ENCODE measurements at regions not wholly inside any gene's neighbourhood (a gene's known extent, or its start where the extent isn't known, plus 50 kb on each side); places are given as distances from the start of the nearest gene placed in this dataset.

DNA sequence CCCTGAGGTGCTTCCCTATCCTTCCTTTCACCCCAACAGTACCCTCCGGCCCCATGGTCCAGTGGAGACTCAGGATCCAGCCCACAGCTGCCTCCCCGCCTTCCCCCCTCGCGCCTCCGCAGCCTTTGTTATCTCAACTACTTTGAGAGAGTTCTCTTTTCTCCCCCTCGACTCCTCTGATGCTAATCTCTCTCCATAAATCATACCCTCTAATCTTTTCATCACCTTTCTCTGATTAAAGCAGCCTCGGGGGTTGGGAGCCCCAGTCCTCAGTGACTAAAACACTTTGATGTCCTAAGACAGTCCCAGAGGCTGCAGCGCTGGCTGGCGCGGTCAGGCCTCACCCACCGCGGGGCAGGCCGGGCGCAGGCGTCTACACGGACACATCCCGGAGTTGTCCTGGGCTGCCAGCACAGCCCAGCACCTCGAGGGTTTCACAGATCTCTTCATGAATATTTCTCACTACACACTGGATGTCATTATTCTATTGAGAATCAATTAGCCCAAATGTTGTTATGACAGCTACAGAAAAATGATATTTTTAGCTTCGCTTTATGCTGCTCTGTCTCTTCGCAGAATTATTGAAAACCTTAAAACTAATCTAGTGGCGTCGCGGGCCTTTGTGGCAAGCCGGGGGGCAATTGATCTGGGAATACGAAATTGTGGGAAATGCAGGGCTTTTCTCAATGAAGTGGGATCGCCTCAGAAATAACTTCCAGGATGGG is 289.5 kb downstream of the RRAGC start:
- H3K27me3 ChIP-seq (ENCODE audit: low read depth, low read length): no peaks in the 10 kb centered on the region
- H3K9me3 ChIP-seq (ENCODE audit: control insufficient read depth in 1 of 2, low read length in 2 of 2): no peaks in the 10 kb centered on the region

DNA sequence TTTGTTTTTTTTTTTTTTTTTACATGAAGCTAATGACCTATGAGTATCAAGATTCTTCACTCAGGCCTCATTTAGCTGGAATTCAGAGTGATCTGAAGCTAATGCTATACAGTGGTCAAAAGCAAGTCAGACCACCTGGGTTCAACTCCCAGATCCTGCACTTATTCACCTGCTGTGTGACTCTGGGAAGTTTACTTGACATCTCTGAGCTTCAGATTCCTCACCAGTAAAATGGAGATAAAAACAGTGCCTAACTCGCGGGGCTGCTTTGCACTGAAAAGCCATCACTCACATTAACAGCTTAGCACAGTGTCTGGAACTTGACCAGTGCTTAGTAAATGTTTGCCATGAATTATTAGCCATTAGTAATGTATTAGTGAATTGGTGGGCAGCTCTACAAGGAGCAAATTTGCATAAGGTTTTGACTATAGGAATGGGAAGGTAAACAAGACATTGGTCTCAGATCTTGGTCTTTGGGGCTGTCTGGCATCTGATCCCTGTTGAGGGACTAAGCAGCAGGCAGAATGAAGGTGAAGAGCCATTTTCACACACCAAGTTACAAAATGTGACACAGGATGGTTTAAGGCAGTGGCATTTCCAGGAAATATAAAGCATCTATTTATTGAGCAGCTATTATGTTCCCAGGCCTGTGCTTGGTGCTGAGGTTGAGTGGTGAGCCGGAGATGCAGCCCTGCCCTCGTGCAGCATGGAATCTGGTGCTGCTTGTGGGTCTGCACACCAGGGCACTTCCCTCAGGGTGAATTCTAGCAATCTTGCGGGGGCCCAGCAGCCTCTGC is 291.3 kb downstream of the RRAGC start:
- H3K36me3 ChIP-seq (ENCODE audit: control insufficient read depth in 1 of 2, insufficient read depth in 2 of 2, low read length in 2 of 2): no peaks in the 10 kb centered on the region
- H3K9me3 ChIP-seq (ENCODE audit: control insufficient read depth in 1 of 2, low read length in 2 of 2): no peaks in the 10 kb centered on the region
- H3K4me1 ChIP-seq (ENCODE audit: control insufficient read depth in 1 of 2, insufficient read depth in 2 of 2, low read length in 2 of 2): peaks cover 0 to 6% of the 10 kb centered on the region in 2 donors
- no peaks in the 10 kb centered on the region for H3K27me3 ChIP-seq (ENCODE audit: low read depth, low read length)
- H3K27ac ChIP-seq (ENCODE audit: low read length): no peak overlapping the region
- H3K4me3 ChIP-seq (ENCODE audit: low read depth in 1 of 2, low read length in 2 of 2): no peak overlapping the region

More for the DNA sequence above, 289.5 kb downstream of the RRAGC start:
- Histone ChIP-seq H3K27ac (ENCODE audit: low read length) (no peak overlapping the region), H3K36me3 (ENCODE audit: control insufficient read depth in 1 of 2, insufficient read depth in 2 of 2, low read length in 2 of 2) (no peaks in the 10 kb centered on the region), H3K4me1 (ENCODE audit: control insufficient read depth in 1 of 2, insufficient read depth in 2 of 2, low read length in 2 of 2) (peaks cover 0 to 6% of the 10 kb centered on the region in 2 donors), H3K4me3 (ENCODE audit: low read depth in 1 of 2, low read length in 2 of 2) (no peak overlapping the region)

DNA sequence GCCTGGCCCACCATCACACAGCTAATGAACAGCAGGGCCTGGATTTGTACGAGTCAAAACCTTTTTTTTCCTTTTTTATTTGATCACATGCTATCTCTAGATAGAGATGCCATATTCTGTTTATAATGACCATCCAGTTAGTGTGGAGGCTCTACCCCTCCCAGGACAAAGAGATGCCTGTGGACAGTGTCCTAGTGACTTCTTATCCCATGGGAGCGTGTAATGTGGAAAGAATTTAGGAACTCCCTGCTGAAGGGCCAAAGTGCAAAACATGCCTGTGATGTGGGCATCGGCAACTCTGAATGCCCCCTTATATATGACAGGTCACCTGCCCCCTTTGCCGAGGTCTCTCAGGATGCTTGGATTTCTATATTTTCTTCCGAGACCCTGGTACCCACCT is 292.2 kb downstream of the RRAGC start:
- Histone ChIP-seq H3K9me3 (ENCODE audit: control insufficient read depth in 1 of 2, low read length in 2 of 2) (no peaks in the 10 kb centered on the region), H3K27me3 (ENCODE audit: low read depth, low read length) (no peaks in the 10 kb centered on the region)

DNA sequence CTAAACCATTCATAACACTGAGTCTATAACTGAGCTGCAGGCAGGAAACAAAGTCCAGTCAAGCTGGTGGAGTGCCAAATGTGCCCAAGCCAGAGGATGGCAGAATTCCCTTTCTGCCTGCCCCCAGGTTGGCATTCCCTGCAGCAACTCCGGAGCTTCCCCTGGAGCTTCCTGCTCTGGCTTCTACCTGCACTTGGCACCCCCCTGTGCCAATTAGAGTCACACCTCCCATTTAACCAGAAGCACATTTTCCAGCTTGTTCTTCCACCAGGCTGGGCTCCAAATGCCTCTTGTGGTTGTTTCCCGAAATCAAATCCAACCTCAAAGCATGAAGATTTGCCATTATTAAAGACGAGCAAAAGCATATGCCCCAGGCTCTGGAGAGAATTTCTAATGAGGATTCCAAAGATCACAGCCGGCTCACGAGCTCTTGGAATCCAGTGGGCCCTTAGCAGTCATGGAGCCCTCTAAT is 294.5 kb downstream of the RRAGC start:
- no peaks in the 10 kb centered on the region for H3K9me3 ChIP-seq (ENCODE audit: control insufficient read depth in 1 of 2, low read length in 2 of 2)

More for the DNA sequence above, 292.2 kb downstream of the RRAGC start:
- H3K4me3 ChIP-seq (ENCODE audit: low read depth in 1 of 2, low read length in 2 of 2): no peak overlapping the region
- H3K4me1 ChIP-seq (ENCODE audit: control insufficient read depth in 1 of 2, insufficient read depth in 2 of 2, low read length in 2 of 2): peaks cover 0 to 6% of the 10 kb centered on the region in 2 donors
- no peak overlapping the region for H3K27ac ChIP-seq (ENCODE audit: low read length)
- H3K36me3 ChIP-seq (ENCODE audit: control insufficient read depth in 1 of 2, insufficient read depth in 2 of 2, low read length in 2 of 2): no peaks in the 10 kb centered on the region

DNA sequence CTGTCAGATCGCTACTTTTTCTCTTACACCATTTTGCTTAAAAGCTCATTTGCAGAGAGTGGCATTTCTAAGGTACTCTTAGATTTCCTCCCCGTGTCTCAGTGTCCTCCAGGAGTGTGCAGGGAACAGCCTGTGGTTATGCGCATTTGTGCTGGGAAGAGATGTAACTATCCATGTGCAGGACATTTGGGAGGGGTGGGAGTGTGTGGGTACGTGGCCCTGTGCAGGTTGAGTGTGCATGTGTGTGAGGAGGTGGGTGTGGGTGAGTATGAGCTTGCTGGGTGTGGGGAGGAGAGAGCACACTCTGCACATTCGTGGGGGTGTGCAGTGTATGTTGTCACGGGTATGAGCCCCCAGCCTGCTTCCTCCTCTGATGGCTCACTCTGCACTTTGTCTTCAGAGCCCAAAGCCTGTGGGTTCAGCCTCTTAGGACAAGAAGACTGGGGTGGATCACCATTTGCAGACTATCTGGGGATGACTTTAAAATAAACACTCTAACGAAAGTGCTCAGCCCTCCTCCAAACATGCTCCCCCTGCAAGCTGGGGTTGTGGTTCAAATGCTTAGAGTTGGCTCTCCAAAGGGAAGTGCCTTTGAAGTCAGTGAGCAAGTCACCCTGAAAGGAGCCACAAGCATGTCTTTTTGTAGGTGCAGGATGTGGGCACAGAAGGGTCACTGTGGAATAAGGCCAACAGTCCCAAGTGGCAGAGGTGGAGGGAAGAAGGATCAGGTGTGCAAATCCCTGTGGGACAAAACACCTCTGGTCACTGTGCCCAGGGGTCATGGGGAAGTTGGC is 295.4 kb downstream of the RRAGC start:
- no peaks in the 10 kb centered on the region for H3K36me3 ChIP-seq (ENCODE audit: control insufficient read depth in 1 of 2, insufficient read depth in 2 of 2, low read length in 2 of 2)
- H3K9me3 ChIP-seq (ENCODE audit: control insufficient read depth in 1 of 2, low read length in 2 of 2): no peaks in the 10 kb centered on the region
- no peak overlapping the region for H3K4me3 ChIP-seq (ENCODE audit: low read depth in 1 of 2, low read length in 2 of 2)
- no peaks in the 10 kb centered on the region for H3K27me3 ChIP-seq (ENCODE audit: low read depth, low read length)
- no peak overlapping the region for H3K27ac ChIP-seq (ENCODE audit: low read length)
- peaks cover 0 to 4% of the 10 kb centered on the region in 2 donors for H3K4me1 ChIP-seq (ENCODE audit: control insufficient read depth in 1 of 2, insufficient read depth in 2 of 2, low read length in 2 of 2)

More for the DNA sequence above, 294.5 kb downstream of the RRAGC start:
- H3K4me3 ChIP-seq (ENCODE audit: low read depth in 1 of 2, low read length in 2 of 2): no peak overlapping the region
- no peaks in the 10 kb centered on the region for H3K27me3 ChIP-seq (ENCODE audit: low read depth, low read length)
- H3K4me1 ChIP-seq (ENCODE audit: control insufficient read depth in 1 of 2, insufficient read depth in 2 of 2, low read length in 2 of 2): peaks cover 0 to 1% of the 10 kb centered on the region in 2 donors
- no peak overlapping the region for H3K27ac ChIP-seq (ENCODE audit: low read length)
- no peaks in the 10 kb centered on the region for H3K36me3 ChIP-seq (ENCODE audit: control insufficient read depth in 1 of 2, insufficient read depth in 2 of 2, low read length in 2 of 2)

DNA sequence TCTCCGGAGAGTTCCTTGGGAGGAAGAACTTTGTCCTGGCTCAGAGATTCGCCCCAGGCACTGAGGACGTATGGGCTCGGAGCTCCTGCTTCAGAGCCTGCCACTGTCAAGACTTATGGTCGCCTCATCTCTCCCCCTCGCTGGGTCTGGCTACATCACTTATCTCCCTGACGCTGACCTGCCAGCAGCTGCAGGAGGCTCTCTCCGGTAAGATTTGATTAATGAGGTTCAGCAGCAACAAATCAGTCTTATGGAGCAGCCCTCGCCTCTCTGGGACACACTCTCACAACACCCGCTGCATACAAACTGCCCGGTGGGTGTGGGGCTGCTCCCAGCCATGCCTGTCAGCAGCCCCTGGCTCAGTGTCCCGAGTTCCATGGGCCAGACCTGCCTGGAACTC is 297.8 kb downstream of the RRAGC start:
- H3K27ac ChIP-seq (ENCODE audit: low read length): no peak overlapping the region
- H3K27me3 ChIP-seq (ENCODE audit: low read depth, low read length): no peaks in the 10 kb centered on the region
- H3K4me3 ChIP-seq (ENCODE audit: low read depth in 1 of 2, low read length in 2 of 2): no peak overlapping the region
- no peaks in the 10 kb centered on the region for H3K36me3 ChIP-seq (ENCODE audit: control insufficient read depth in 1 of 2, insufficient read depth in 2 of 2, low read length in 2 of 2)
- no peaks in the 10 kb centered on the region for H3K9me3 ChIP-seq (ENCODE audit: control insufficient read depth in 1 of 2, low read length in 2 of 2)
- peaks cover 0 to 4% of the 10 kb centered on the region in 2 donors for H3K4me1 ChIP-seq (ENCODE audit: control insufficient read depth in 1 of 2, insufficient read depth in 2 of 2, low read length in 2 of 2)

DNA sequence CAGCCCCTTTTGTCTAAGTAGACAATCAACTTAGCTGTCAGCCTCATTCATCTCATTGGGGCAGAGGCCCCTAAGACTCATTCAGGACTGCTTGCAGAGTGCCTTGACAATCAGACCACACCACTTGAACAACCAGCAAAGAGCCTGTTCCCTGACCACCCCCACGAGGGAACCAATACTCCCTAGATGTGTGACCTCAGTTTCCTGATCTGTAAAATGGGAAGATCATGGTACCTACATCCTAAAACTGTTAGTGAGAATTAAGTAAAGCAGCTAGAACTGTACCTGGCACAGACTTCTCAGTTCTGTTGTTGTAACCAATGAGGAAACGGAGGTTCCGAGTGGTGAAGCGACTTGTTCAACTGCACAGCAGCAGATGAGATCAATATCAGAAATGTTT is 298.5 kb downstream of the RRAGC start:
- peaks cover 0 to 4% of the 10 kb centered on the region in 2 donors for H3K4me1 ChIP-seq (ENCODE audit: control insufficient read depth in 1 of 2, insufficient read depth in 2 of 2, low read length in 2 of 2)
- H3K27me3 ChIP-seq (ENCODE audit: low read depth, low read length): no peaks in the 10 kb centered on the region
- H3K9me3 ChIP-seq (ENCODE audit: control insufficient read depth in 1 of 2, low read length in 2 of 2): no peaks in the 10 kb centered on the region
- no peak overlapping the region for H3K4me3 ChIP-seq (ENCODE audit: low read depth in 1 of 2, low read length in 2 of 2)
- H3K27ac ChIP-seq (ENCODE audit: low read length): no peak overlapping the region
- no peaks in the 10 kb centered on the region for H3K36me3 ChIP-seq (ENCODE audit: control insufficient read depth in 1 of 2, insufficient read depth in 2 of 2, low read length in 2 of 2)

DNA sequence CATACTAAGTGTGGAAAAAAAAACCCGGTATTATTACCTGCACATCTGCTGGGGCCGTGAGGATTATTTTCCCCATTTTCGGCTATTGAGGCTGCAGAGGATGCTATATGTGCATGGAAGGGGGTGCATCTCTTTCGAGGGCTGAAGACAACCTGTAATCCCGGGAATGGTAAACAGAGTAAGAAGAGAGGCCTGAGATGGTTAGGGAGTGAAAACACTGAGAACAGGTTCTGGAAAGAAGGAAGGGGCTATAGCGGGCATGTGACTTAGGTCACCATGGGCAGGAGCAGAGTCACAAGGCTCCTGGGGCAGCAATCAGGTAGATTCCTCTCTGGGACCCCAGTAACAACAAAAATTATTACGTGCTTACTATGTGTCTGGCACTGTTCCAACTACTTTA is 299.1 kb downstream of the RRAGC start:
- Histone ChIP-seq H3K9me3 (ENCODE audit: control insufficient read depth in 1 of 2, low read length in 2 of 2) (no peaks in the 10 kb centered on the region), H3K27ac (ENCODE audit: low read length) (no peak overlapping the region), H3K27me3 (ENCODE audit: low read depth, low read length) (no peaks in the 10 kb centered on the region), H3K4me1 (ENCODE audit: control insufficient read depth in 1 of 2, insufficient read depth in 2 of 2, low read length in 2 of 2) (peaks cover 0 to 4% of the 10 kb centered on the region in 2 donors), H3K4me3 (ENCODE audit: low read depth in 1 of 2, low read length in 2 of 2) (no peak overlapping the region), H3K36me3 (ENCODE audit: control insufficient read depth in 1 of 2, insufficient read depth in 2 of 2, low read length in 2 of 2) (no peaks in the 10 kb centered on the region)

DNA sequence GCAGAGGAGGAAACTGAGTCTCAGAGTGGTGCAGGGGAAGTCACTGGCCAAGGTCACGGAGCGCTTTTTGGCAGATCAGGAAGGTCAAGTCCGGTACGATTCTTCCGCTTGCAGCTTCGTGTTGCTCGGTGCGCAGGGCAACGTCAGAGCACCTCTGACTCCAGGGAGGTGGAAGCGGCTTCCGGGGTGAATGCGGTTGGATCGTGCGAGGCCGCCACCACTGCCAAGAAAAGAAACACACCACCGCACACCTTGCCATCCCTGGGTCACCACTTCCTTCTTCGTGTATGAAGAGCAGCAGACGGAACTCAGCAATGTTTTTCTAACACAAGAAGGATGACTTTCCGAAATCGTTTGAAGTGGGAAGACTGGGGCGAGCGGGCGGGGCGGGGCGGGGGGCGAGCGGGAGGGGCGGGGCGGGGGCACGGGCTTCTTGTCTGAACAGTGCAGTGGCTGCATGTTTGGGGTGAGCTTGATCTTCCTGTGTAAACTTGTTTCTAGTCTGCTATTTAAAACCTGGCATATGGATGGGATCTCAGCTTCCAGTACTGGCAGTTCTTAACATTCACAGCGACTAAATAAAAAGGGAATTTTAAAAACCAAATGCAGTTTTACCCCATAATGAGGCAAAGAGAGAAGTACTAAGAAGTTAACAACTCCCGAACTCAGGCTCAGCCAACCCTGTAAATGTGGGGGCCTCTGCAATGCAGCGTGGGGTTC is 300.0 kb downstream of the RRAGC start:
- peaks cover 0 to 4% of the 10 kb centered on the region in 2 donors for H3K4me1 ChIP-seq (ENCODE audit: control insufficient read depth in 1 of 2, insufficient read depth in 2 of 2, low read length in 2 of 2)
- H3K36me3 ChIP-seq (ENCODE audit: control insufficient read depth in 1 of 2, insufficient read depth in 2 of 2, low read length in 2 of 2): no peaks in the 10 kb centered on the region
- H3K27ac ChIP-seq (ENCODE audit: low read length): no peak overlapping the region
- H3K9me3 ChIP-seq (ENCODE audit: control insufficient read depth in 1 of 2, low read length in 2 of 2): no peaks in the 10 kb centered on the region
- peak overlapping the region in 1 of 2 donors; percentile 37 for H3K4me3 ChIP-seq (ENCODE audit: low read depth in 1 of 2, low read length in 2 of 2)
- no peaks in the 10 kb centered on the region for H3K27me3 ChIP-seq (ENCODE audit: low read depth, low read length)

DNA sequence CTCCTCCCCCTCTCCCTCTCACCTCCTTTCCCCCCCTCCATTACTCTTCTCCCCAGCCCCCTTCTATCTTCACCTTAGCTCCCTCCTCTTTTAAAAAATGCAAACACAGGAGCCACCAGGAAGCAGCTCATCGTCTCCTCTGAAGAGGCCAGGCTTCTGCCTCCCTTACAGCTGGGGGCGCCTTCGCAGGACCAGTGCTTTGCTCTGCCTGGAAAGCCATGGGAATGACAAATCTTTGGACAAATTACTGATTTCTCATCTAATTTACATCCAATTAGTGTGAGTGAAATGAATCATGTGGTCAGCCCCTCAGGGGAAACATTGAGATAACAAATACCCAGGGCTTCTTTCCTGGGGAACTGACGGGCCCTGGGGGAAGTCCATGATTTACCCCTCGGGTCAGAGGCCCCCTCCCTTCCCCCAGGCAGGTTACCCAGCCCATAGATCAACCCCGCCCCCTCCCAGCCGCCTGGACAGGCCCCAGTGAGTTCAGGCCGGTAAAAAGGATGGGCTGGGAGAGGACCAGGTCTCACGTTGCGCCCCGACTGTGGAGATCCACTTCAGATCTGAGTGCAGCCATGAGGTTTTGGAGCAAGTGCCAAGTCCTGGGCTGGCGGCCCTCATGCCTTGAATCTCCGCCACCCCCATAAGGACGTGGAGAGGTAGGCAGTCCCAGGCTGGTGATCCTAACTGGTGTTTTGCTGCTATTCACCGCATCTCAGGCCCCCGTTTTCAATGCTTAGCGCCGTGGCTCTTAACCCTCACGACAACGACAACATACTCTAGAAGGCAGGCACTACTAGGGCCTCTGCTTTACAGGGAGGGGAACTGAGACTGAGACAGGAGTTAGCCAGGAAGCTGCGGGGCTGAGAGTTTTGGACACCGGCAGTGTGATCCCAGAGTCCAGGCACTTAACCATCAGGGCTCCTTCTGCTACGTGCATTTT is 300.8 kb downstream of the RRAGC start:
- Histone ChIP-seq H3K9me3 (ENCODE audit: control insufficient read depth in 1 of 2, low read length in 2 of 2) (no peaks in the 10 kb centered on the region), H3K27ac (ENCODE audit: low read length) (no peak overlapping the region), H3K27me3 (ENCODE audit: low read depth, low read length) (no peaks in the 10 kb centered on the region), H3K36me3 (ENCODE audit: control insufficient read depth in 1 of 2, insufficient read depth in 2 of 2, low read length in 2 of 2) (no peaks in the 10 kb centered on the region), H3K4me3 (ENCODE audit: low read depth in 1 of 2, low read length in 2 of 2) (peak overlapping the region in 1 of 2 donors; percentile 37), H3K4me1 (ENCODE audit: control insufficient read depth in 1 of 2, insufficient read depth in 2 of 2, low read length in 2 of 2) (peaks cover 0 to 4% of the 10 kb centered on the region in 2 donors)
